ENCODE measurements at regions not wholly inside any gene's neighbourhood (a gene's known extent, or its start where the extent isn't known, plus 50 kb on each side); places are given as distances from the start of the nearest gene placed in this dataset.

- no peak overlapping the region for H2AFZ ChIP-seq (ENCODE audit: low read length)
- no peaks in the 10 kb centered on the region for H3K27me3 ChIP-seq (ENCODE audit: control insufficient read depth, insufficient read depth, low read length)
- no peak overlapping the region for H3K4me3 ChIP-seq (replicated peaks in 1 of 4; ENCODE audit: control extremely low read depth in 1 of 4, insufficient read depth in 1 of 4, low read depth in 3 of 4, low read length in 4 of 4)
- H3K9me3 ChIP-seq (ENCODE audit: control insufficient read depth, insufficient read depth, low read depth, low read length) = no peaks in the 10 kb centered on the region
- TF ChIP-seq EZH2 (IDR thresholded peaks at IDR 0.05; ENCODE audit: low read length, missing control alignments) (no peak), CTCF (conservative IDR thresholded peaks at IDR 0.05 in 1 of 2, IDR thresholded peaks at IDR 0.05 in 1 of 2; ENCODE audit: low read depth in 1 of 2, low read length in 2 of 2) (no peak)
- H4K20me1 ChIP-seq (ENCODE audit: control insufficient read depth, extremely low read depth, insufficient read depth, low read length) = no peaks in the 10 kb centered on the region
- H3K27ac ChIP-seq (ENCODE audit: insufficient read depth, low read length) = no peak overlapping the region
- no peak for DNase-seq (ENCODE audit: low read depth in 2 of 2)
- no peak overlapping the region for H3K4me2 ChIP-seq (ENCODE audit: extremely low read depth, insufficient read depth, low read length)
- no peaks in the 10 kb centered on the region for H3K36me3 ChIP-seq (ENCODE audit: control insufficient read depth, insufficient read depth, low read length)
- H3K79me2 ChIP-seq (ENCODE audit: control insufficient read depth, insufficient read depth, low read length) = no peaks in the 10 kb centered on the region
- H3K9ac ChIP-seq (ENCODE audit: insufficient read depth, low read length) = no peak overlapping the region
- no peaks in the 10 kb centered on the region for H3K4me1 ChIP-seq (ENCODE audit: control insufficient read depth, extremely low read depth, insufficient read depth, low read length)
Observed at GRCh38 chr21:32916088-32916487, 109.6 kb upstream of the OLIG2 start.

GRCh38 chr21:32916522-32917099 lies 109.1 kb upstream of the OLIG2 start:
- H3K9ac ChIP-seq (ENCODE audit: insufficient read depth, low read length) = no peak overlapping the region
- H3K4me1 ChIP-seq (ENCODE audit: control insufficient read depth, extremely low read depth, insufficient read depth, low read length) = no peaks in the 10 kb centered on the region
- TF ChIP-seq CTCF (conservative IDR thresholded peaks at IDR 0.05 in 1 of 2, IDR thresholded peaks at IDR 0.05 in 1 of 2; ENCODE audit: low read depth in 1 of 2, low read length in 2 of 2) (peak; percentile 18 to 30), EZH2 (IDR thresholded peaks at IDR 0.05; ENCODE audit: low read length, missing control alignments) (no peak)
- DNase-seq (ENCODE audit: low read depth in 2 of 2) = no peak
- no peak overlapping the region for H2AFZ ChIP-seq (ENCODE audit: low read length)
- H3K9me3 ChIP-seq (ENCODE audit: control insufficient read depth, insufficient read depth, low read depth, low read length) = no peaks in the 10 kb centered on the region
- no peak overlapping the region for H3K4me3 ChIP-seq (replicated peaks in 1 of 4; ENCODE audit: control extremely low read depth in 1 of 4, insufficient read depth in 1 of 4, low read depth in 3 of 4, low read length in 4 of 4)
- no peaks in the 10 kb centered on the region for H3K79me2 ChIP-seq (ENCODE audit: control insufficient read depth, insufficient read depth, low read length)
- H3K36me3 ChIP-seq (ENCODE audit: control insufficient read depth, insufficient read depth, low read length) = no peaks in the 10 kb centered on the region
- H3K27ac ChIP-seq (ENCODE audit: insufficient read depth, low read length) = no peak overlapping the region
- no peaks in the 10 kb centered on the region for H4K20me1 ChIP-seq (ENCODE audit: control insufficient read depth, extremely low read depth, insufficient read depth, low read length)
- no peaks in the 10 kb centered on the region for H3K27me3 ChIP-seq (ENCODE audit: control insufficient read depth, insufficient read depth, low read length)
- H3K4me2 ChIP-seq (ENCODE audit: extremely low read depth, insufficient read depth, low read length) = no peak overlapping the region

- TF ChIP-seq CTCF (conservative IDR thresholded peaks at IDR 0.05 in 1 of 2, IDR thresholded peaks at IDR 0.05 in 1 of 2; ENCODE audit: low read depth in 1 of 2, low read length in 2 of 2) (no peak), EZH2 (IDR thresholded peaks at IDR 0.05; ENCODE audit: low read length, missing control alignments) (no peak)
- Histone ChIP-seq H3K4me1 (ENCODE audit: control insufficient read depth, extremely low read depth, insufficient read depth, low read length) (no peaks in the 10 kb centered on the region), H3K4me3 (replicated peaks in 1 of 4; ENCODE audit: control extremely low read depth in 1 of 4, insufficient read depth in 1 of 4, low read depth in 3 of 4, low read length in 4 of 4) (no peak overlapping the region), H3K9ac (ENCODE audit: insufficient read depth, low read length) (no peak overlapping the region), H3K27ac (ENCODE audit: insufficient read depth, low read length) (no peak overlapping the region), H3K4me2 (ENCODE audit: extremely low read depth, insufficient read depth, low read length) (no peak overlapping the region), H3K79me2 (ENCODE audit: control insufficient read depth, insufficient read depth, low read length) (no peaks in the 10 kb centered on the region), H3K36me3 (ENCODE audit: control insufficient read depth, insufficient read depth, low read length) (no peaks in the 10 kb centered on the region), H2AFZ (ENCODE audit: low read length) (no peak overlapping the region), H4K20me1 (ENCODE audit: control insufficient read depth, extremely low read depth, insufficient read depth, low read length) (no peaks in the 10 kb centered on the region), H3K9me3 (ENCODE audit: control insufficient read depth, insufficient read depth, low read depth, low read length) (no peaks in the 10 kb centered on the region), H3K27me3 (ENCODE audit: control insufficient read depth, insufficient read depth, low read length) (no peaks in the 10 kb centered on the region)
- DNase-seq (ENCODE audit: low read depth in 2 of 2) = peak in 1 of 2 donors; percentile 18
Observed at GRCh38 chr21:32917362-32918135, 108.2 kb upstream of the OLIG2 start.
